T47D (cell line): ENCODE measurements at regions not wholly inside any gene's neighbourhood (a gene's known extent, or its start where the extent isn't known, plus 50 kb on each side); places are given as distances from the start of the nearest gene placed in this dataset.

Experiments
- DNase-seq, 2 experiments: peaks; one replicate each; pipeline versions ENCODE4 v3.0.0 to v3.0.0-alpha.2; 2011 to 2012; ENCODE audit warnings: low read depth in 1 of 2, low spot score in 1 of 2
- JUND ChIP-seq: IDR thresholded peaks from 2 replicates; pipeline ENCODE4 v1.6.1; 2012; ENCODE audit warnings: low read depth
- in situ Hi-C: cut with HindIII; loops from 2 replicates; pipeline ENCODE4 v1.10.0; 2016; ENCODE audit warnings: low sequenced_read_pairs, low pct_unique_long_range_greater_than_20kb

DNA sequence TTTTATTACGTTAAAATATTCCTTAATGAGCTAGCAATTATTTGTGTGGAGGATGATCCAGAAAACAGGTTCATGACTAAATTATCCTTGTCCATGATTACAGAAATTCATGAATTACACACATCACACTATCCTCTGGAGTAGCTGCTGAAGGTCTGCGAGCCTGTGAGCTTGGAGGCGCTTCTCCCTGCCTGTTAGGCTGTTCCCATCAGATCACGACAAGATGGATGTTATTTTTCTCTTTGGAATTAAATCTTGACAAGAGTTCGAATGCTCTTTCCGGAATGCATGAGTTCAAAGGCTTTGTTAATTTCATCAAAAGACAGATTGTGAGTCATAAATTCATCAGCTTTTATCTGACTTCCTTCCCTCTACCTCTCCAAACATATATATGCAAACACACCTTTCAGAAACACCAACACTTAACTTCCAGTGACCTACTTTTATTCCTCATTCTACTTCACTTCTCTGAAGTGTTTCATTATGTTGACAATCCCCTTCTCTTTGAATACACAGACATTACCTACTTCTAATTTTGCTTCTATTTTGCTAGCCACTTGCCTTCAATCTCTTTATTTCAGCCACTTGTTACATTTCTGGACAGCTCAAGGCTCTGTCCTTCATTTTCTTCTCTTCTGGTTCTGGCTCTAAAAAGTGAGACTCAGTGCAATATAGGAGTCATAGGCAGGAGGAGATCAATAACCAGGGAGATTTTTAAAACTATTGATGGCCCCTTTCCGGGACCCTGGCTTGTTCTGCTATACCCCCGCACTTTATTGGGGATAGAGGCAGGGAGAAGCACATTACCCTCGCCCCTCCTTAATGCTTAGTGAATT is 274.6 kb downstream of the BTG1 start:
- DNase-seq = no peak
- in situ Hi-C loops = no loop called here
- no peak for TF ChIP-seq JUND

GRCh38 chr12:91868054-91868453 is 277.6 kb downstream of the BTG1 start:
- in situ Hi-C loops = no loop called here
- DNase-seq = no peak
- no peak for TF ChIP-seq JUND

DNA sequence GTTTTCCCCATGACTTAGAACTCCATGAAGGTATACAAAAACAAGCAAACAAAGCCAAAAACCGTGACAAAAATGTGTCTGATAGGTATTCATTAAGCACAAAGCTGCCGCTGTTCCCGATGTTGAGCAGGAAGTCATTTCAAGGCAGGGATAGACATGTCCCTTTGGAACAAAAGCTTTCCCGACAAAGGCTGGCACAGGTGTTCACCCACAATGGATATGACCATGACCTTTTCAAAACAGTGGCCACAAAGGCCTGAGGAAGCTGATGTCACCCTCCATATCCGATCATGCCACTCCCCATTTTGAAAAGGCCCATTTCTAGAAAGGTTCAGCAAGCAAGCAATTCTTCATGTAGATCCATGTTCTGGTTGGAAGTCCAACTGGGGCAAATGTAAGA is 279.1 kb downstream of the BTG1 start:
- no peak for TF ChIP-seq JUND
- in situ Hi-C loops = no loop called here
- DNase-seq = no peak

DNA sequence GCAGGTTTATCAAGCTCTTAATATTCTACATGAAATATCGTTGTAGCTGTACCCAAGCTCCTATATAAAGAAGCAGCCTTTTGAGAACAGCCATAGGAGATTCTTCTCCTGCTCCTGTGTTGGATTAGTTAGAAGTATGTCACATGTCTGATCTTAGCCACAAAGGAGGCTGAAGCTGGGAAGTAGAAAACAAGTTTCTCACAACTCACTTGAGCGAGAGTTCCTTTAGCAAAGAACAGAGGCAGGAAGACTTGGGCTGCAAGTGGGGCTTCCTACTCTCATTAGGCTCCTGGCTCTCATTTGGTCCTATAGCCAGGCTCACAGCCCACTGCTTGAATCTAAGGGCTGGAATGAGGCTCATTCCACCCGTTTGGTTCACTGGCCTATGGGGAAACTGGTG is 281.9 kb downstream of the BTG1 start:
- DNase-seq = no peak
- in situ Hi-C loops = no loop called here
- no peak for TF ChIP-seq JUND

DNA sequence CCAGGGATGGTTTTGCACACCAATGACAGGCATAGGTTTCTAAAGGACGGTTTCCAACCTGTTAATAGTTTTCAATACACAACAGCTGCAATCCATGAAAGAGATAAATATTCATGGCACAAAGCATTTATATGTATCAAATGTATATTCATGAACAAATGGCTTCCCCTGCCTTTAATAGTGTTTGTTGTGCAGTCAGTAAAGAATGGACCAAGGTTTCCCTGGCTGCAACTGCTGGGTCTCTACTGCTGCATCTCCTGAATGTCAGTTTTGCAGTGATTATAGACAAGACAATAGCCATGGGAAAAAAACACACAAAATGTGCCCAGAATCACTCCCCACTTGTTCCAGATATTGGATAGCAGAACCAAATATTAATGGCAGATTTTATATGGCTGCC is 284.1 kb downstream of the BTG1 start:
- no peak for TF ChIP-seq JUND
- in situ Hi-C loops = no loop called here
- no peak for DNase-seq

GRCh38 chr12:91859347-91859746 is 286.3 kb downstream of the BTG1 start:
- TF ChIP-seq JUND = no peak
- in situ Hi-C loops = no loop called here
- no peak for DNase-seq

DNA sequence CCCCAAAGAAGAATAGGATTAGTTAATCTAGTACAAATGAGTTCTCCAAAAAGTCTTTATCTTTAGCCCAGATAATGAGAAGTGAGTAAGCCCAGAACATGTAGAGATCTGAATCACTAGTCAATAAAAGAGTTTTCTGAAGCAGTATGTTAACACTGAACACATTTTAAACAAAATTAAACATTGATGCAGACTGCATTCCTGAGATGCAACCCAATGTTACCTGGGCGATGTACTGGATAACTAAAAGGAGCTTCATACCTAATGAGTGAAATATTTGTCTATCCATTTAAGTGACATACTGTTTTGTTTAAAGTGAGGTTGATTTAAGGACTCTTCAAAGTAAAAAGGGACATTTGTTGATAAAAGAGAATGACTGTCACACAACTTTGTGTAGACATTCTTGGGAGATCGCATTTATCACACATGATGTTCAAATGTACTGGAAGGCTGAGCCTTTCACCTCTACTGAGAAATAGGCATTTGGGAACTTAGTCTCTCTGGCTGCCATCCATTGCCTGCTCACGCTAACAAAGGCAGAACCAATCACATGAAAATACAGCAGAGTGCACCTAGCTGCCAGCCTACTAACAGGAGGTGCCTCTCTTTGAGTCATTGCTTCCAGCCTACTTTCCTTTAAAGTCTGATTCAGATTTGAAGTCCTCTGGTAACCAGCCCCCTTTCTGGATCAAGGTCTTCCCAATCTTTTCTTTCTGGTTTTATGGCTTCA is 287.7 kb downstream of the BTG1 start:
- TF ChIP-seq JUND = no peak
- in situ Hi-C loops = no loop called here
- DNase-seq = no peak

DNA sequence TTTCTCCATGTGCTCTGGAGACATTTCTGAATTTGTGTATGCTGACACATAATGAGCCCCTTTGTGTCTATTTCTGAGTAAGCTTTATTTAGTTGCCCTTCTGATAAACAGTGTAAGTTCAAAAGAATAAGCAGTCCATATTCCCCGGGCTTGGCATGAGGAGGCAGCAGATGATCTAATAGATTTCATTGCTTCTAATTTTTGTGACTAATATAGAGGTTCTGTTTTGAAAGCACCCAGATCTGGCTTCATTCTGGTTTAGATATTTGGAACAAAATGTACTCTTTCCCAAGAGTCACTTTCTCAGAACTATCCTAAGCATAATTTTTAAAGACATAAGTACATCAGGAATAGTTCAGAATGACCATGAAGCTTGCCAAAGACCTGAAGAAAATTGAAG is 290.9 kb downstream of the BTG1 start:
- TF ChIP-seq JUND = no peak
- no peak for DNase-seq
- in situ Hi-C loops = no loop called here

GRCh38 chr12:91853350-91854127 is 292.1 kb downstream of the BTG1 start:
- in situ Hi-C loops = no loop called here
- no peak for DNase-seq
- TF ChIP-seq JUND = no peak

DNA sequence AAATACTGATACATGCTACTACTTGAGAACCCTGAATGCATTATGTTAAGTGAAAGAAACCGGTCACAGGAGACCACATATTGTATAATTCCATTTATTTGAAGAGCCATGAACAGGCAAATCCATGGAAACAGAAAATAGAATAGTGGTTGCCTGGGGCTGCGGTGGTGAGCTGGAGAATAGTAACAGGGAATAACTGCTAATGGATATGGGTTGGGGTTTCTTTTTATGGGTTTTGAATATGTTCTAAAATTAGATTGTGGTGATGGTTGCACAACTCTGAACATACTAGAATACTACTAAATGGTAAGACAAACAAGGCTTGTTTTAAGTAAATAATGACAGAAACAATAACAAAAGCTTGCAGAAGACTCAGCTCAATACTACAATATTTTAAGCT is 293.0 kb downstream of the BTG1 start:
- in situ Hi-C loops = no loop called here
- no peak for DNase-seq
- TF ChIP-seq JUND = no peak

DNA sequence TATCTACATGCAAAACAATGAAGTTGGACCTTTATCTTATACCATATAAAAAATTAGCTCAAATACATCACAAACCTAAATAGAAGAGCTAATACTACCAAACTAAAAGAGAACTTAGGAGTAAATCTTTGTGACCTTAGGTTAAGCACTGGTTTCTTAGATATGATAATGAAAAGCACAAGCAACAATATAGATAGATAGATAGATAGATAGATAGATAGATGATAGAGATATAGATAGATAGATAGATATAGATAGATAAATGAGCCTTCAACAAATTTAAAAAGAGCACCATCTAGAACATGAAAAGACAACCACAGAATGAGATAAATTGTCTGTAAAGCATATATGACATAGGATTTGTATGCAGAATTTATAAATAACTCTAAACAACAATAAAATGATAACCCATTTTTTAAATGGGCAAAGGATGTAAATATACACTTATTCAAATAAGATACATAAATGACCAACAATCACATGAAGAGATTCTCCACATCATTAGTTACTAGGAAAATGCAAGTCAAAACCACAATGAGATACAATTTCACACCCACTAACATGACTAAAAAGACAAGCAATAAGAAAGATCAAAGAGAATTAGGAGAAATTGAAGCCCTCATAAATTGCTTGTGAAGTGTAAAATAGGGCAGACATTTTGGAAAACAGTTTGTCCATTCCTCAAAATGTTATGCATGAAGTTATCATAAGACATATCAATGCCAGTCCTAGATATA is 293.7 kb downstream of the BTG1 start:
- no peak for TF ChIP-seq JUND
- in situ Hi-C loops = no loop called here
- no peak for DNase-seq

GRCh38 chr12:91846466-91847055 is 299.1 kb downstream of the BTG1 start:
- TF ChIP-seq JUND = no peak
- in situ Hi-C loops = no loop called here
- DNase-seq = no peak
